OCI-LY7 (cell line): ENCODE measurements at regions not wholly inside any gene's neighbourhood (a gene's known extent, or its start where the extent isn't known, plus 50 kb on each side); places are given as distances from the start of the nearest gene placed in this dataset.

Experiments used
- BruUV-seq: library from RNA; stranded (reverse); fragments of 400-500 nt; replicated peaks from 2 replicates; lab custom pipeline; 2021; lab: Mats Ljungman, UMichigan
- CTCF ChIA-PET: fragments of 300-600 bp; sonication (Branson Sonifier 250); formaldehyde crosslinking; loops from one replicate; lab custom pipeline; 2022; ENCODE audit warnings: antibody characterized with exemption; ENCODE audit not compliant: unreplicated experiment; lab: Charles Lee
- POLR2A ChIA-PET: fragments of 300-600 bp; sonication (Branson Sonifier 250); formaldehyde crosslinking; loops from one replicate; lab custom pipeline; 2022; ENCODE audit warnings: antibody characterized with exemption; lab: Charles Lee
- DNase-seq: peaks from one replicate; pipeline ENCODE4 v3.0.0-alpha.2; 2015; ENCODE audit warnings: low spot score
- H2AFZ ChIP-seq: fragments of 200-600 bp; sonication (generic), shearing (Covaris generic); 2 replicates; pipeline ENCODE4 v1.6.1; 2014; ENCODE audit warnings: mild to moderate bottlenecking, antibody characterized with exemption, low read length, moderate library complexity
- H3K27ac ChIP-seq: fragments of 200-600 bp; sonication (generic); 2 replicates; pipeline ENCODE4 v1.5.1; 2014; ENCODE audit warnings: mixed run types, low read depth, mild to moderate bottlenecking, moderate library complexity, low read length, inconsistent platforms; ENCODE audit not compliant: poor library complexity, severe bottlenecking
- H3K36me3 ChIP-seq: fragments of 200-600 bp; sonication (generic); 2 replicates; pipeline ENCODE4 v1.6.1; 2014; ENCODE audit warnings: mild to moderate bottlenecking, antibody characterized with exemption, low read length, moderate library complexity, mixed read lengths; ENCODE audit not compliant: insufficient read depth
- H3K4me1 ChIP-seq: fragments of 200-600 bp; sonication (generic); 2 replicates; pipeline ENCODE4 v1.5.1; 2014; ENCODE audit warnings: mild to moderate bottlenecking, low read length; ENCODE audit not compliant: insufficient read depth, poor library complexity, severe bottlenecking
- H3K4me2 ChIP-seq: fragments of 200-600 bp; sonication (generic); 2 replicates; pipeline ENCODE4 v1.6.1; 2014; ENCODE audit warnings: mild to moderate bottlenecking, low read length
- H3K4me3 ChIP-seq: fragments of 200-600 bp; sonication (generic); 2 replicates; pipeline ENCODE4 v1.5.1; 2014; ENCODE audit warnings: mild to moderate bottlenecking, low read depth, low read length; ENCODE audit not compliant: poor library complexity, severe bottlenecking
- H3K79me2 ChIP-seq: fragments of 200-600 bp; sonication (generic); 2 replicates; pipeline ENCODE4 v1.6.1; 2016; ENCODE audit warnings: low read depth, mild to moderate bottlenecking, low read length, moderate library complexity, mixed read lengths; ENCODE audit not compliant: insufficient read depth
- H3K9me2 ChIP-seq: fragments of 200-600 bp; sonication (generic); 2 replicates; pipeline ENCODE4 v1.6.1; 2016; ENCODE audit warnings: mild to moderate bottlenecking, low read length, mixed read lengths; ENCODE audit not compliant: insufficient read depth
- H3K9me3 ChIP-seq: fragments of 200-600 bp; sonication (generic); 2 replicates; pipeline ENCODE4 v1.6.1; 2014; ENCODE audit warnings: mild to moderate bottlenecking, mixed run types, low read length, mixed read lengths
- H4K20me1 ChIP-seq: fragments of 200-600 bp; sonication (generic); 2 replicates; pipeline ENCODE4 v1.6.1; 2014; ENCODE audit warnings: mild to moderate bottlenecking, antibody characterized with exemption, low read length, moderate library complexity, mixed read lengths; ENCODE audit not compliant: insufficient read depth
- EZH2phosphoT487 ChIP-seq: fragments of 200-600 bp; sonication (generic); IDR thresholded peaks from 2 replicates; pipeline ENCODE4 v1.6.1; 2018; ENCODE audit warnings: low read depth, borderline replicate concordance, mild to moderate bottlenecking, mixed run types, antibody characterized with exemption, low read length, moderate library complexity, mixed read lengths
- intact Hi-C: fragments of 100-400 bp; cut with micrococcal nuclease; formaldehyde crosslinking; loops from one replicate; pipeline ENCODE4 v1.10.0; 2022; ENCODE audit not compliant: unreplicated experiment
- TF ChIP-seq, protein P1 (sequence below): fragments of 200-600 bp; sonication (generic); conservative IDR thresholded peaks from 2 replicates; pipeline ENCODE4 v1.5.1; 2014; ENCODE audit warnings: mild to moderate bottlenecking, antibody characterized with exemption, low read length, moderate library complexity, mixed read lengths

- intact Hi-C loops: no loop called here
- Histone ChIP-seq H2AFZ (no peak overlapping the region), H3K36me3 (no peaks in the 10 kb centered on the region), H3K79me2 (no peaks in the 10 kb centered on the region), H4K20me1 (no peaks in the 10 kb centered on the region), H3K9me3 (no peaks in the 10 kb centered on the region), H3K27ac (no peak overlapping the region), H3K4me1 (no peaks in the 10 kb centered on the region), H3K4me2 (no peak overlapping the region), H3K9me2 (no peaks in the 10 kb centered on the region), H3K4me3 (no peak overlapping the region)
- no peak for TF ChIP-seq EZH2phosphoT487
- TF ChIP-seq, protein P1, sequence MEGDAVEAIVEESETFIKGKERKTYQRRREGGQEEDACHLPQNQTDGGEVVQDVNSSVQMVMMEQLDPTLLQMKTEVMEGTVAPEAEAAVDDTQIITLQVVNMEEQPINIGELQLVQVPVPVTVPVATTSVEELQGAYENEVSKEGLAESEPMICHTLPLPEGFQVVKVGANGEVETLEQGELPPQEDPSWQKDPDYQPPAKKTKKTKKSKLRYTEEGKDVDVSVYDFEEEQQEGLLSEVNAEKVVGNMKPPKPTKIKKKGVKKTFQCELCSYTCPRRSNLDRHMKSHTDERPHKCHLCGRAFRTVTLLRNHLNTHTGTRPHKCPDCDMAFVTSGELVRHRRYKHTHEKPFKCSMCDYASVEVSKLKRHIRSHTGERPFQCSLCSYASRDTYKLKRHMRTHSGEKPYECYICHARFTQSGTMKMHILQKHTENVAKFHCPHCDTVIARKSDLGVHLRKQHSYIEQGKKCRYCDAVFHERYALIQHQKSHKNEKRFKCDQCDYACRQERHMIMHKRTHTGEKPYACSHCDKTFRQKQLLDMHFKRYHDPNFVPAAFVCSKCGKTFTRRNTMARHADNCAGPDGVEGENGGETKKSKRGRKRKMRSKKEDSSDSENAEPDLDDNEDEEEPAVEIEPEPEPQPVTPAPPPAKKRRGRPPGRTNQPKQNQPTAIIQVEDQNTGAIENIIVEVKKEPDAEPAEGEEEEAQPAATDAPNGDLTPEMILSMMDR: no peak
- no peak for DNase-seq
- ChIA-PET POLR2A (no interaction called here), CTCF (no interaction called here)
- no TSS peak for BruUV-seq
These were observed 112.5 kb downstream of the ADSS2 start for GRCh38 chr1:244339073-244339692.

- no peak for DNase-seq
- ChIA-PET POLR2A (no interaction called here), CTCF (no interaction called here)
- Histone ChIP-seq H3K27ac (no peak overlapping the region), H3K79me2 (no peaks in the 10 kb centered on the region), H3K36me3 (no peaks in the 10 kb centered on the region), H3K9me3 (no peaks in the 10 kb centered on the region), H3K4me1 (no peaks in the 10 kb centered on the region), H3K4me3 (no peak overlapping the region), H3K9me2 (no peaks in the 10 kb centered on the region), H4K20me1 (no peaks in the 10 kb centered on the region), H2AFZ (no peak overlapping the region), H3K4me2 (no peak overlapping the region)
- no TSS peak for BruUV-seq
- TF ChIP-seq, protein P1: no peak
- TF ChIP-seq EZH2phosphoT487: no peak
- intact Hi-C loops: no loop called here
These were observed 111.9 kb downstream of the ADSS2 start for GRCh38 chr1:244339776-244340175.

GRCh38 chr1:244340396-244340795 is 111.3 kb downstream of the ADSS2 start:
- Histone ChIP-seq H2AFZ (no peak overlapping the region), H3K4me3 (no peak overlapping the region), H3K27ac (no peak overlapping the region), H3K4me2 (no peak overlapping the region), H3K79me2 (no peaks in the 10 kb centered on the region), H3K36me3 (no peaks in the 10 kb centered on the region), H3K9me3 (no peaks in the 10 kb centered on the region), H3K4me1 (no peaks in the 10 kb centered on the region), H3K9me2 (no peaks in the 10 kb centered on the region), H4K20me1 (no peaks in the 10 kb centered on the region)
- intact Hi-C loops: no loop called here
- TF ChIP-seq EZH2phosphoT487: no peak
- TF ChIP-seq, protein P1: no peak
- no peak for DNase-seq
- BruUV-seq: no TSS peak
- ChIA-PET POLR2A (no interaction called here), CTCF (no interaction called here)
